ENCODE measurements at regions not wholly inside any gene's neighbourhood (a gene's known extent, or its start where the extent isn't known, plus 50 kb on each side); places are given as distances from the start of the nearest gene placed in this dataset.

GRCh38 chr10:124265776-124266467, 152.8 kb downstream of the OAT start:
- TF ChIP-seq CTCF (IDR thresholded peaks at IDR 0.05) (no peak), POLR2A (IDR thresholded peaks at IDR 0.05) (no peak)
